ENCODE measurements at regions not wholly inside any gene's neighbourhood (a gene's known extent, or its start where the extent isn't known, plus 50 kb on each side); places are given as distances from the start of the nearest gene placed in this dataset.

DNA sequence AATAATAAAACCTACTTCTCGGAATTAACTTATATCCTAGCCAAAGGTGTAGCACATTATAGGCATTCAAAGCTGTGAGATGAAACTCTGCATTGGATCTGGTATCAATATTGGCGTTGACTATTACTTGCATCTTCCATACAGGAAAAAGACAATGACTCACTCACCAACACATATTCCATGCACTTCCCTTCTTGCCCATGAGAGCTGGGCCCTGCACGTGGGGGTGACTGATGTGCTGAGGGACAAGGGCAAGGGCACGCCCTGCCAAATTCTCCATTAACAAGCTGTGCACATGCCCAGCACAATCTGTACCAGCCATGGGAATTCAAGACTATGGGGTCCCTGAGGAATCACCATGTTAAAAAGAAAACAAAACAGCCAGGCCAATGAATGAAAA is 188.1 kb upstream of the PDE1C start:
- no peaks in the 10 kb centered on the region for H3K36me3 ChIP-seq (ENCODE audit: control insufficient read depth, insufficient read depth, low read length)
- TF ChIP-seq, protein P1, sequence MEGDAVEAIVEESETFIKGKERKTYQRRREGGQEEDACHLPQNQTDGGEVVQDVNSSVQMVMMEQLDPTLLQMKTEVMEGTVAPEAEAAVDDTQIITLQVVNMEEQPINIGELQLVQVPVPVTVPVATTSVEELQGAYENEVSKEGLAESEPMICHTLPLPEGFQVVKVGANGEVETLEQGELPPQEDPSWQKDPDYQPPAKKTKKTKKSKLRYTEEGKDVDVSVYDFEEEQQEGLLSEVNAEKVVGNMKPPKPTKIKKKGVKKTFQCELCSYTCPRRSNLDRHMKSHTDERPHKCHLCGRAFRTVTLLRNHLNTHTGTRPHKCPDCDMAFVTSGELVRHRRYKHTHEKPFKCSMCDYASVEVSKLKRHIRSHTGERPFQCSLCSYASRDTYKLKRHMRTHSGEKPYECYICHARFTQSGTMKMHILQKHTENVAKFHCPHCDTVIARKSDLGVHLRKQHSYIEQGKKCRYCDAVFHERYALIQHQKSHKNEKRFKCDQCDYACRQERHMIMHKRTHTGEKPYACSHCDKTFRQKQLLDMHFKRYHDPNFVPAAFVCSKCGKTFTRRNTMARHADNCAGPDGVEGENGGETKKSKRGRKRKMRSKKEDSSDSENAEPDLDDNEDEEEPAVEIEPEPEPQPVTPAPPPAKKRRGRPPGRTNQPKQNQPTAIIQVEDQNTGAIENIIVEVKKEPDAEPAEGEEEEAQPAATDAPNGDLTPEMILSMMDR (IDR thresholded peaks at IDR 0.05; ENCODE audit: insufficient read depth, low read length, poor library complexity, severe bottlenecking), result no peak

GRCh38 chr7:32257621-32258020 is 187.4 kb upstream of the PDE1C start:
- H3K4me3 ChIP-seq (replicated peaks; ENCODE audit: low read depth, low read length), result no peak overlapping the region

More for the DNA sequence above, 188.1 kb upstream of the PDE1C start:
- Histone ChIP-seq H3K27me3 (replicated peaks; ENCODE audit: control insufficient read depth, insufficient read depth, low read length) (no peaks in the 10 kb centered on the region), H3K4me3 (replicated peaks; ENCODE audit: low read depth, low read length) (no peak overlapping the region)
- no peak for DNase-seq (ENCODE audit: extremely low read depth, insufficient read length)

DNA sequence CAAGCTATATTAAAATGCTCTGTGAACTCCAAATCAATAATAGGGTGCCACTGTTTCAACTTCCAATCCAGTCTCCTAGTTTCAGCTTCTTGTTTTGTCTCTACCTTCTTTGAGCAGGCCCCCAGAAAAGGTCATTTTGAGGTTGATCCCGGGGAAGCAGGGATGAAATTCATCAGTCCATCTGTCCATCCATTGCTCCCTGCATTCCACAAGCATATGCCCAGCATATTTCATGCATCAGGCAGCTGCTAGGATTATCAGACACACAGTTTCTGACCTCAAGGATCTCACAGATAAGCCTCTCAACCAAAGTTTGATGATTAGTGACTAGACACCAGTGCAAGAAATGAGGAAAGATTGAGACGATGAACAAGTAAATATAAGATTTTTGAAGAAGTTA is 186.6 kb upstream of the PDE1C start:
- H3K27me3 ChIP-seq (replicated peaks; ENCODE audit: control insufficient read depth, insufficient read depth, low read length), result no peaks in the 10 kb centered on the region
- TF ChIP-seq, protein P1 (IDR thresholded peaks at IDR 0.05; ENCODE audit: insufficient read depth, low read length, poor library complexity, severe bottlenecking), result no peak
- no peaks in the 10 kb centered on the region for H3K36me3 ChIP-seq (ENCODE audit: control insufficient read depth, insufficient read depth, low read length)
- no peak overlapping the region for H3K4me3 ChIP-seq (replicated peaks; ENCODE audit: low read depth, low read length)
- DNase-seq (ENCODE audit: extremely low read depth, insufficient read length), result no peak

More at GRCh38 chr7:32257621-32258020, 187.4 kb upstream of the PDE1C start:
- no peak for DNase-seq (ENCODE audit: extremely low read depth, insufficient read length)
- Histone ChIP-seq H3K27me3 (replicated peaks; ENCODE audit: control insufficient read depth, insufficient read depth, low read length) (no peaks in the 10 kb centered on the region), H3K36me3 (ENCODE audit: control insufficient read depth, insufficient read depth, low read length) (no peaks in the 10 kb centered on the region)
- TF ChIP-seq, protein P1 (IDR thresholded peaks at IDR 0.05; ENCODE audit: insufficient read depth, low read length, poor library complexity, severe bottlenecking), result peak; percentile 12

GRCh38 chr7:32256376-32256775 is 186.2 kb upstream of the PDE1C start:
- DNase-seq (ENCODE audit: extremely low read depth, insufficient read length), result no peak
- H3K36me3 ChIP-seq (ENCODE audit: control insufficient read depth, insufficient read depth, low read length), result no peaks in the 10 kb centered on the region
- H3K4me3 ChIP-seq (replicated peaks; ENCODE audit: low read depth, low read length), result no peak overlapping the region
- no peaks in the 10 kb centered on the region; the same call in 1 of the 2 replicates for H3K27me3 ChIP-seq (replicated peaks; ENCODE audit: control insufficient read depth, insufficient read depth, low read length)
- TF ChIP-seq, protein P1 (IDR thresholded peaks at IDR 0.05; ENCODE audit: insufficient read depth, low read length, poor library complexity, severe bottlenecking), result no peak

DNA sequence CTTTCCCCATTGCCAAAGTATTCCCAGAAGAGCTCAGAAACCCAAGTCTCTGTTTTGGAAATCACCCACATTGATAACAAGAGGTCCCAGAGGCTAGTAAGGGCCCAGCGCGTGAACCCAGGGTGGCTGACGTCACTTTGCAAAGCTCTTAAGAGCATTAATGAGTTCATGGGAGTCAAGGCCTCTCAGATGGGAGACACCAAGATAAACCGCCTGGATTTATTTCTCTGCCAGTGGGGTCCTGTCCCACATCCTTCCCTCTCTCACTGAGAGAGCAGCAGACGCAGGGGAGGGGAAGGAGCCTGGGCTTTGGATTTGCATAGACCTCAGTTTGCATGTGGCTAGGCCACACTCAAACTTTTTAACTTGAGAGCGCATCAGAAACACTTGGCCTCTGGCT is 184.8 kb upstream of the PDE1C start:
- TF ChIP-seq, protein P1 (IDR thresholded peaks at IDR 0.05; ENCODE audit: insufficient read depth, low read length, poor library complexity, severe bottlenecking), result no peak
- DNase-seq (ENCODE audit: extremely low read depth, insufficient read length), result no peak
- H3K36me3 ChIP-seq (ENCODE audit: control insufficient read depth, insufficient read depth, low read length), result no peaks in the 10 kb centered on the region
- no peak overlapping the region for H3K4me3 ChIP-seq (replicated peaks; ENCODE audit: low read depth, low read length)
- no peaks in the 10 kb centered on the region; the same call in 1 of the 2 replicates for H3K27me3 ChIP-seq (replicated peaks; ENCODE audit: control insufficient read depth, insufficient read depth, low read length)

DNA sequence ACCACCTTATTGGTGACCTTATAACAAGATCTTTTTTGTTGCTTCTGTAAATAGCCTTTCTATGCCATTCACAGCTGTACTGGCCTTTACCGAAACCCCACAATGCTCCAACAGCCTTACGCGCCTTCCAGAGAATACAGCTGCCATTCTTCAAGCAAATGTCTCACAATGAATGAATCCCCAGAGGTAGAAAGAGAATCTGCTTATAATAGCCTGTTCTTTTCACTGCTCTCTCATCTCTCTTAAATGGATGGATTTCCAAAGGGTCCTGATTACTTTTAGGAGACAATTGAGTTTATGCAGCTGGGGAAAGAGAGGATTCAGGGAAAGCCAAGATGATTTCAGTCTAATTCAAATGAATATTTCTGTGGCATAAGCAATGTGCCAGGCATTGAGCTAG is 183.1 kb upstream of the PDE1C start:
- DNase-seq (ENCODE audit: extremely low read depth, insufficient read length), result no peak
- Histone ChIP-seq H3K4me3 (replicated peaks; ENCODE audit: low read depth, low read length) (no peak overlapping the region), H3K36me3 (ENCODE audit: control insufficient read depth, insufficient read depth, low read length) (no peaks in the 10 kb centered on the region), H3K27me3 (replicated peaks; ENCODE audit: control insufficient read depth, insufficient read depth, low read length) (no peaks in the 10 kb centered on the region; the same call in 1 of the 2 replicates)
- TF ChIP-seq, protein P1 (IDR thresholded peaks at IDR 0.05; ENCODE audit: insufficient read depth, low read length, poor library complexity, severe bottlenecking), result no peak
